ENCODE measurements at regions not wholly inside any gene's neighbourhood (a gene's known extent, or its start where the extent isn't known, plus 50 kb on each side); places are given as distances from the start of the nearest gene placed in this dataset.
A peak's percentile ranks its signal among the peaks of the same experiment; 100 is the strongest.

GRCh38 chr7:131628634-131629033 is 72.2 kb upstream of the PODXL start:
- 43% methylated on average over 3 of the region's 8 CpGs; no CpG with 5 or more reads in 1 of the 2 experiments for WGBS, 2 experiments (ENCODE audit: extremely low coverage in 2 of 2, insufficient read length in 1 of 2)
- CTCF ChIA-PET = interaction anchor here (1.0 kb wide), 1 partner anchor 64 kb away, joined by 3 read pairs; no protein-coding TSS in a partner anchor
- in situ Hi-C loops (cut with MboI; ENCODE audit: low sequenced_read_pairs) = no loop called here
- Histone ChIP-seq H3K9ac (ENCODE audit: low read depth, low read length) (no peak overlapping the region), H3K9me3 (ENCODE audit: control insufficient read depth, insufficient read depth, low read length) (no peaks in the 10 kb centered on the region), H3K23ac (ENCODE audit: low read depth, low read length) (0 out of 2 replicates have a peak overlapping the region, but pooled peaks have one; percentile 31), H2BK20ac (ENCODE audit: low read depth, low read length) (peak overlapping the region; percentile 94), H4K20me1 (ENCODE audit: insufficient read depth, low read length) (no peaks in the 10 kb centered on the region), H3K4me2 (ENCODE audit: low read depth, low read length) (no peak overlapping the region), H3K18ac (ENCODE audit: low read depth, low read length) (peak overlapping the region; percentile 35; the same call in 1 of the 2 replicates), H3K14ac (replicated peaks; ENCODE audit: low read depth, low read length) (peak overlapping the region; percentile 70; the same call in 1 of the 2 replicates), H4K5ac (ENCODE audit: low read depth, low read length) (no peak overlapping the region), H3K4ac (ENCODE audit: low read depth, low read length) (peak overlapping the region; percentile 89), H2AK9ac (replicated peaks; ENCODE audit: low read depth, low read length, poor library complexity) (peak overlapping the region; percentile 92), H2AFZ (replicated peaks; ENCODE audit: low read length, poor library complexity) (peak overlapping the region; percentile 90), H3K27ac (ENCODE audit: insufficient read depth, low read length) (no peak overlapping the region), H3K56ac (ENCODE audit: extremely low read depth, insufficient read depth, low read length) (no peak overlapping the region), H4K91ac (ENCODE audit: insufficient read depth, low read depth, low read length) (peak overlapping the region; percentile 77), H2AK5ac (ENCODE audit: low read depth, low read length) (peak overlapping the region; percentile 85), H2BK5ac (ENCODE audit: low read depth, low read length, poor library complexity, severe bottlenecking) (no peak overlapping the region), H3K4me3 (ENCODE audit: insufficient read depth, low read depth, low read length) (no peak overlapping the region), H3K79me1 (ENCODE audit: low read depth in 1 of 2, low read length in 2 of 2) (peaks cover 0 to 8% of the 10 kb centered on the region in 2 experiments; a peak in 1 of 4 replicates), H3K9me1 (ENCODE audit: insufficient read depth, low read length) (peaks cover 44% of the 10 kb centered on the region), H2BK15ac (ENCODE audit: low read depth, low read length) (peak overlapping the region; percentile 91; the same call in 1 of the 3 replicates), H3K36me3 (ENCODE audit: control insufficient read depth, insufficient read depth, low read length) (no peaks in the 10 kb centered on the region), H3K27me3 (ENCODE audit: control insufficient read depth, insufficient read depth, low read length) (no peaks in the 10 kb centered on the region), H4K8ac (ENCODE audit: low read depth in 2 of 2, low read length in 2 of 2) (peak overlapping the region; percentile 35 to 87; a peak in 2 of 4 replicates), H2BK120ac (ENCODE audit: low read depth, low read length) (peak overlapping the region; percentile 99), H3K4me1 (ENCODE audit: control insufficient read depth, insufficient read depth, low read length) (peaks cover 33% of the 10 kb centered on the region)
- TF ChIP-seq CTCF (conservative IDR thresholded peaks at IDR 0.05; ENCODE audit: low read depth, low read length) = no peak
- no peak for TF ChIP-seq RAD21 (IDR thresholded peaks at IDR 0.05; ENCODE audit: low read length)
- no peak for TF ChIP-seq NFE2L2 (IDR thresholded peaks at IDR 0.05; ENCODE audit: low read depth, low read length)
- TF ChIP-seq POLR2A (IDR thresholded peaks at IDR 0.05; ENCODE audit: low read depth, low read length) = no peak
- no peak for TF ChIP-seq MAFK (IDR thresholded peaks at IDR 0.05; ENCODE audit: low read depth, low read length)
- TF ChIP-seq CHD1 (IDR thresholded peaks at IDR 0.05; ENCODE audit: low read depth, low read length) = no peak
- TF ChIP-seq SMC3 (IDR thresholded peaks at IDR 0.05; ENCODE audit: low read depth, low read length) = no peak
- TF ChIP-seq MAZ (IDR thresholded peaks at IDR 0.05; ENCODE audit: borderline replicate concordance, low read depth, low read length) = no peak
- ATAC-seq (ENCODE audit: low read depth) = no peak
- dilution Hi-C loops (cut with HindIII; ENCODE audit: low sequenced_read_pairs, unreplicated experiment) = no loop called here
- DNase-seq = no peak
- intact Hi-C loops (cut with micrococcal nuclease) = no loop called here
- no TSS peak for BruUV-seq (replicated peaks)
- POLR2A ChIA-PET (ENCODE audit: unreplicated experiment) = no interaction called here

Data from IMR-90 (cell line).